NT2/D1 (cell line): ENCODE measurements at regions not wholly inside any gene's neighbourhood (a gene's known extent, or its start where the extent isn't known, plus 50 kb on each side); places are given as distances from the start of the nearest gene placed in this dataset.

Experiments used
- SUZ12 ChIP-seq: IDR thresholded peaks from 2 replicates; pipeline ENCODE4 v1.6.1; 2011; ENCODE audit not compliant: insufficient read length, insufficient read depth; ENCODE audit errors: extremely low read depth
- ZNF274 ChIP-seq: IDR thresholded peaks from 2 replicates; pipeline ENCODE4 v1.6.1; 2011; ENCODE audit warnings: mild to moderate bottlenecking, low read depth, low read length

- TF ChIP-seq ZNF274 = no peak
- no peak for TF ChIP-seq SUZ12
These were observed 79.6 kb upstream of the GADL1 start for GRCh38 chr3:30974071-30974470.
